ENCODE measurements at regions not wholly inside any gene's neighbourhood (a gene's known extent, or its start where the extent isn't known, plus 50 kb on each side); places are given as distances from the start of the nearest gene placed in this dataset.

DNA sequence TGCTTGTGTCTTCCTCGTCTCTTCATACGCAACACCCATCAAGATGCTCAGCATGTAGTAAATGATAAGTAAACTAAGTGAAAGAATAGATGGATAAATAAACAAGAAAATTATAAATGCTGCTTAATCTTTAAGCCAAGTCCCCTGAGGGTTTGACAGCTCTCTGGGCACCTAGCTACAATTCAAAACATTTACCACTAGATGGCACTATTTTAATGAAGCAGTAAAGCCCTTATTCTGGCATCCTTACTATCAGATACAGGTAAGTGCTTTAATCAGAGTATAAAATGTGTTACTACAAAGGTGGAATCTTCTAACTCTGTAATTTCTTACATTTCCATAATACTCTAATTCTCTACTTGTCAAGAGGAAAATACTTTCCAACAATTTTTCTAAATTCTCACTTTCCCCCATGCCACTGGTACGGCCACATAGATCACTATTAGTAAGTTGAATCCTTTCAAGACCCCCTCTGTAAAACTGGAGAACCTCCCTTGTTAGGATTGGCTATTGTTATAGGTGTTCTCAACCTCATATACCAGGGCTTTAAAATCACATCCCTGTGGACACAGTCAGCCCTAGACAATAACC lies 137.8 kb downstream of the BARHL2 start:
- no peak overlapping the region for H3K4me3 ChIP-seq
- in situ Hi-C loops (cut with MboI; ENCODE audit: low pct_unique_long_range_greater_than_20kb in 2 of 9, low sequenced_read_pairs in 9 of 9, unreplicated experiment in 9 of 9): loop anchor here in 2 of 9 experiments (25.0 kb wide), 2 partner anchors 383 to 442 kb away; no protein-coding TSS in a partner anchor
- no peaks in the 10 kb centered on the region for H3K4me1 ChIP-seq (replicated peaks in 1 of 2)
- H3K27ac ChIP-seq: no peak overlapping the region
- peak in 5 of 8 experiments; percentile 46 to 75 (median 55) for ATAC-seq (replicated peaks in 6 of 8)
- 21 to 100% (median 67%) methylated on average over 1 to 3 of the region's 3 CpGs; no CpG with 5 or more reads in 3 of the 10 experiments for WGBS, 10 experiments

- in situ Hi-C loops (cut with MboI; ENCODE audit: low pct_unique_long_range_greater_than_20kb in 2 of 9, low sequenced_read_pairs in 9 of 9, unreplicated experiment in 9 of 9): loop anchor here in 2 of 9 experiments (25.0 kb wide), 2 partner anchors 387 to 438 kb away; no protein-coding TSS in a partner anchor
- Histone ChIP-seq H3K27ac (no peak overlapping the region), H3K4me3 (no peak overlapping the region), H3K4me1 (replicated peaks in 1 of 2) (no peaks in the 10 kb centered on the region)
- no peak for ATAC-seq (replicated peaks in 6 of 8)
- WGBS, 10 experiments: 0 to 100% (median 83%) methylated on average over 1 of the region's 1 CpG; no CpG with 5 or more reads in 3 of the 10 experiments
Observed at GRCh38 chr1:90574692-90575370, 142.3 kb downstream of the BARHL2 start.

- Histone ChIP-seq H3K4me3 (no peak overlapping the region), H3K4me1 (replicated peaks in 1 of 2) (no peaks in the 10 kb centered on the region), H3K27ac (no peak overlapping the region)
- WGBS, 10 experiments: 0 to 94% (median 66%) methylated on average over 1 to 3 of the region's 3 CpGs; no CpG with 5 or more reads in 1 of the 10 experiments
- in situ Hi-C loops (cut with MboI; ENCODE audit: low pct_unique_long_range_greater_than_20kb in 2 of 9, low sequenced_read_pairs in 9 of 9, unreplicated experiment in 9 of 9): no loop called here
- no peak for ATAC-seq (replicated peaks in 6 of 8)
Observed at GRCh38 chr1:90573736-90574135, 143.4 kb downstream of the BARHL2 start.

DNA sequence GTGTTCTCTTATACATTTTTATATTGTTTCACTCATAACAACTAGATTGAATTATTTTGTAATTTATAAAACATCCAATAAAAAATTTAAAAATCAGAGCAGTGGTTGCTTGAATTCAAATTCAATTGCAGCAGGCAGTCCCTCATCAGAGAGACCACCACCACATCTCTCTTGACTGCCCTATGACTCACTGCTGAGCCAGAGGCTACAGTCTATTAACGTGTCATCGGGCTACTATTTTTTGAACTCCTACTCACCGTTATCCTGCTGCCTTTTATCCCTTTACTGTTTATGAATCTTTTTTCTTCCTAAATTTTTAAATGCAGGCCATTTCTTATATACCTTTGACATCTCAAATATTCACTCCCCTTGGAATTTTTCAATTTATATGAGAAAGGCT lies 144.7 kb downstream of the BARHL2 start:
- Histone ChIP-seq H3K4me1 (replicated peaks in 1 of 2) (no peaks in the 10 kb centered on the region), H3K27ac (no peak overlapping the region), H3K4me3 (no peak overlapping the region)
- WGBS, 10 experiments: 39 to 83% (median 78%) methylated on average over 1 to 3 of the region's 3 CpGs
- in situ Hi-C loops (cut with MboI; ENCODE audit: low pct_unique_long_range_greater_than_20kb in 2 of 9, low sequenced_read_pairs in 9 of 9, unreplicated experiment in 9 of 9): no loop called here
- peak in 3 of 8 experiments; percentile 59 to 62 (median 59) for ATAC-seq (replicated peaks in 6 of 8)

DNA sequence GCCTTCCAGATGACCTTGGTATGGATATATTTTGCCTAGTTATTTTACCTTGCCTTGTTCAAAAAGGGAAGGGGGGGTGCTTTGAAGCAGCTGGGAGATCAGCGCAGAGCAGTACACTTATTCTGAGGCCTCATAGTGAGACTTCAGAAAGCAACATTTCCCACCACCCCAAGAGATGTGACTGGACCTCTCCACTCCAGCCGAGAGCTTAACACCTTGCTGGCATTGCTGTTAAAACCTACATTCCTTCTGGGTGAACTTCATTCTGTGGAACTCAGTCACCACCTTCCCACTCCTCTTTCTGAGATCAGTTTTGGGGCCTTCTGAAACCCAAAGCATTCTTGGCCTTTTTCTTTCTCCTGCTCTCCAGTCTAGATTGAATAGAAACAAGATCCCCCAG lies 148.7 kb downstream of the BARHL2 start:
- no peaks in the 10 kb centered on the region for H3K4me1 ChIP-seq (replicated peaks in 1 of 2)
- H3K4me3 ChIP-seq: no peak overlapping the region
- ATAC-seq (replicated peaks in 6 of 8): no peak
- no peak overlapping the region for H3K27ac ChIP-seq
- in situ Hi-C loops (cut with MboI; ENCODE audit: low pct_unique_long_range_greater_than_20kb in 2 of 9, low sequenced_read_pairs in 9 of 9, unreplicated experiment in 9 of 9): no loop called here
- WGBS, 10 experiments: 0 to 100% (median 80%) methylated on average over 1 of the region's 2 CpGs; no CpG with 5 or more reads in 3 of the 10 experiments

GRCh38 chr1:90564164-90564563 lies 152.9 kb downstream of the BARHL2 start:
- peaks cover 0 to 11% of the 10 kb centered on the region in 2 donors for H3K4me1 ChIP-seq (replicated peaks in 1 of 2)
- 0 to 100% (median 91%) methylated on average over 1 to 2 of the region's 2 CpGs; no CpG with 5 or more reads in 2 of the 10 experiments for WGBS, 10 experiments
- no peak overlapping the region for H3K27ac ChIP-seq
- no peak overlapping the region for H3K4me3 ChIP-seq
- in situ Hi-C loops (cut with MboI; ENCODE audit: low pct_unique_long_range_greater_than_20kb in 2 of 9, low sequenced_read_pairs in 9 of 9, unreplicated experiment in 9 of 9): no loop called here
- ATAC-seq (replicated peaks in 6 of 8): no peak

GRCh38 chr1:90562892-90563291 lies 154.2 kb downstream of the BARHL2 start:
- 23 to 95% (median 47%) methylated on average over 1 to 2 of the region's 2 CpGs for WGBS, 10 experiments
- ATAC-seq (replicated peaks in 6 of 8): no peak
- H3K4me1 ChIP-seq (replicated peaks in 1 of 2): peaks cover 0 to 11% of the 10 kb centered on the region in 2 donors
- H3K27ac ChIP-seq: no peak overlapping the region
- in situ Hi-C loops (cut with MboI; ENCODE audit: low pct_unique_long_range_greater_than_20kb in 2 of 9, low sequenced_read_pairs in 9 of 9, unreplicated experiment in 9 of 9): no loop called here
- no peak overlapping the region for H3K4me3 ChIP-seq

DNA sequence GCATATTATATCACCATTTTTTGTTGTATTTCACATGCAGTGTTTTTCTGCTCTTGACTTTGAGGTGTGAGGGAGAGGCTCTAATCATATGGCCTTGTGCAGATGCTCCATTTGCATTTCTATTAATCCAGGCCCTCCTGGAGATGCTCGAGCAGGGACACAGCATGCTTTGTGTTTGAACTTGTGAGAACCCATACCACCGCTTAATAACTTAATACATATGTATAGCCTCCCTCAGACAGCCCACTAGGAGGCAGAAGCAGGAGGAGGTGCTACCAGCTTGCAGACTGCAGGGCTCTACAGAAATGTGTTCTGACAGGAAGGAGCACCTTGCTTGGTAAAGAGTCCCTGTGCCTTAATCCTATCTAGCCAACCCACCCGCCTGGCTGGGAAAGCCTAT lies 155.2 kb downstream of the BARHL2 start:
- WGBS, 10 experiments: 0 to 40% (median 28%) methylated on average over 1 to 3 of the region's 3 CpGs; no CpG with 5 or more reads in 3 of the 10 experiments
- in situ Hi-C loops (cut with MboI; ENCODE audit: low pct_unique_long_range_greater_than_20kb in 2 of 9, low sequenced_read_pairs in 9 of 9, unreplicated experiment in 9 of 9): no loop called here
- peak in 4 of 8 experiments; percentile 39 to 87 (median 79) for ATAC-seq (replicated peaks in 6 of 8)
- Histone ChIP-seq H3K4me3 (no peak overlapping the region), H3K27ac (no peak overlapping the region), H3K4me1 (replicated peaks in 1 of 2) (peaks cover 0 to 11% of the 10 kb centered on the region in 2 donors)

DNA sequence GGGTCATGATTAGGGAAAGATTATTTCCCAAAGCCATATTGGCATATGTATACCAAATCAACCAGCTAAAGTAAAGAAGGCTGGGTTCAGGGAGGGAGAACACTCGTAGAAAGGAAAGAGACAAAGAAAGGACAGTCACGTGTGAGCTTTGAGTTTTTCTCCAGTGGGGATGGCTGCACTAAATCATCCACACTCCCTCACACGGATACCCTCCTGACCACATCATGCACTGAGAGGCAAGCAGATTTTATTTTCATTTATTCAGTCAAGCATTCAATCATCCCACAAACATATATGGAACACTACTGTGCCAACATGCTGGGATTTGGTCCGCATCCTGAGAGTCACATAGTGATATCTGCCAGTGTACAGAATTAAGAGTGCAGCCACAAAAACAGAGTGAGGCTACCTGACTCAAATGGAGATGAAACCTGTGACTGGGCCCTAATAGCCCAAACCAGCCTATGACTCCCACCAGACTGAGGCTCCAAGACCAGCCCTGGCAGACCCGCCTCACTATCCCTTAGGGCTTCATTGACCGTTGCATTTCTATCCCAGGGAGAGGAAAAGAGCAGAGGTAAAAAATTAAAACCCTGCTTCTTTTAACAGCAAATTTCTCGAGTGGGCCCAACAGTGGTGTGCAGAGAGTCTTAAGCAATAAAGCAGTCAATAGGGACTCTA lies 155.9 kb downstream of the BARHL2 start:
- no peak overlapping the region for H3K4me3 ChIP-seq
- in situ Hi-C loops (cut with MboI; ENCODE audit: low pct_unique_long_range_greater_than_20kb in 2 of 9, low sequenced_read_pairs in 9 of 9, unreplicated experiment in 9 of 9): no loop called here
- H3K4me1 ChIP-seq (replicated peaks in 1 of 2): peaks cover 0 to 11% of the 10 kb centered on the region in 2 donors
- peak in 4 of 8 experiments; percentile 25 to 72 (median 60) for ATAC-seq (replicated peaks in 6 of 8)
- no peak overlapping the region for H3K27ac ChIP-seq
- WGBS, 10 experiments: 13 to 80% (median 45%) methylated on average over 1 to 7 of the region's 7 CpGs; no CpG with 5 or more reads in 1 of the 10 experiments

- 13 to 85% (median 77%) methylated on average over 2 to 6 of the region's 6 CpGs; no CpG with 5 or more reads in 2 of the 10 experiments for WGBS, 10 experiments
- Histone ChIP-seq H3K27ac (no peak overlapping the region), H3K4me1 (replicated peaks in 1 of 2) (peaks cover 0 to 11% of the 10 kb centered on the region in 2 donors), H3K4me3 (no peak overlapping the region)
- ATAC-seq (replicated peaks in 6 of 8): no peak
- in situ Hi-C loops (cut with MboI; ENCODE audit: low pct_unique_long_range_greater_than_20kb in 2 of 9, low sequenced_read_pairs in 9 of 9, unreplicated experiment in 9 of 9): no loop called here
Observed at GRCh38 chr1:90558754-90559378, 158.2 kb downstream of the BARHL2 start.

GRCh38 chr1:90558126-90558525 lies 159.0 kb downstream of the BARHL2 start:
- in situ Hi-C loops (cut with MboI; ENCODE audit: low pct_unique_long_range_greater_than_20kb in 2 of 9, low sequenced_read_pairs in 9 of 9, unreplicated experiment in 9 of 9): no loop called here
- no peak for ATAC-seq (replicated peaks in 6 of 8)
- WGBS, 10 experiments: 86 to 100% (median 89%) methylated on average over 1 of the region's 1 CpG; no CpG with 5 or more reads in 5 of the 10 experiments
- H3K4me1 ChIP-seq (replicated peaks in 1 of 2): peaks cover 0 to 11% of the 10 kb centered on the region in 2 donors
- no peak overlapping the region for H3K4me3 ChIP-seq
- no peak overlapping the region for H3K27ac ChIP-seq

DNA sequence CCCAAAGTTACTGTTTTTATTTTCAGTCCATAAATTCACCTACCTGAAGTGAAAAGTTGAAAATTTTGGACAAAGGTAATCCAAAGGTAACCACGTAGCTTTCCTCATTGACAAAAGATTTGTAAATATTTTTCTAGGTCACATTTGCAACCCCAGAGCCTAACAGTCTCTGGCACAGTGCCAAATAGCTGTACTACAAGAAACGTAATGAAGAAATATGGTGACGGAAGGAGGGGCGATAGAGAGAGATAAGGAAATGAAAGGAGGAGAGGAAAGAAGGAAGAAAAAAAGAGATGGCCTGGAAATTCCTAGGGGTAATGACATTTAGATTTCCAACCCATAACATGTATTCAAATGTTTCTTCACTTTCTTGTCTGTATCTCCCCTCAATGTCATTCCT lies 159.4 kb downstream of the BARHL2 start:
- WGBS, 10 experiments: 0 to 89% (median 65%) methylated on average over 1 to 4 of the region's 4 CpGs; no CpG with 5 or more reads in 1 of the 10 experiments
- Histone ChIP-seq H3K4me1 (replicated peaks in 1 of 2) (peaks cover 0 to 11% of the 10 kb centered on the region in 2 donors), H3K27ac (no peak overlapping the region), H3K4me3 (no peak overlapping the region)
- in situ Hi-C loops (cut with MboI; ENCODE audit: low pct_unique_long_range_greater_than_20kb in 2 of 9, low sequenced_read_pairs in 9 of 9, unreplicated experiment in 9 of 9): no loop called here
- ATAC-seq (replicated peaks in 6 of 8): no peak

Data from motor neuron (in vitro differentiated cells).